Stomach (tissue), 4 donors: ENCODE measurements at regions not wholly inside any gene's neighbourhood (a gene's known extent, or its start where the extent isn't known, plus 50 kb on each side); places are given as distances from the start of the nearest gene placed in this dataset.

Source experiments
- CTCF ChIP-seq, 7 experiments: fragments of 450-650 bp in 4 of 7; fragments of 200-600 bp in 3 of 7; sonication (generic) in 3 of 7; IDR thresholded peaks; one replicate each; pipeline ENCODE4 v1.5.1; 2016 to 2019; ENCODE audit warnings: antibody characterized with exemption in 7 of 7, control low read depth in 2 of 7, mild to moderate bottlenecking in 1 of 7
- EP300 ChIP-seq: sonication (generic); formaldehyde crosslinking; IDR thresholded peaks from one replicate; pipeline ENCODE4 v1.6.1; 2017; ENCODE audit warnings: antibody characterized with exemption
- POLR2A ChIP-seq, 4 donors: fragments of 450-650 bp; IDR thresholded peaks; one replicate each; pipeline ENCODE4 v1.6.1; 2016; ENCODE audit warnings: antibody characterized with exemption in 4 of 4, control low read depth in 2 of 4, mild to moderate bottlenecking in 1 of 4, moderate library complexity in 1 of 4
- POLR2AphosphoS5 ChIP-seq, 3 donors: sonication (generic); formaldehyde crosslinking; IDR thresholded peaks; one replicate each; pipeline ENCODE4 v1.6.1; 2016; ENCODE audit warnings: antibody characterized with exemption in 3 of 3

- TF ChIP-seq CTCF (IDR thresholded peaks at IDR 0.05): no peak
- TF ChIP-seq POLR2A (IDR thresholded peaks at IDR 0.05): no peak
- no peak for TF ChIP-seq EP300
- TF ChIP-seq POLR2AphosphoS5 (IDR thresholded peaks at IDR 0.05): no peak
Observed at GRCh38 chr1:238439511-238439910, 548.8 kb upstream of the ZP4 start.
